Mammary epithelial cell (primary cell): ENCODE measurements at regions not wholly inside any gene's neighbourhood (a gene's known extent, or its start where the extent isn't known, plus 50 kb on each side); places are given as distances from the start of the nearest gene placed in this dataset.
"Not testable (repeated sequence)": the region's sequence is repeated elsewhere in the genome, so short reads cannot be mapped to it uniquely, and the experiment has no call there.

Experiments
- CTCF ChIP-seq, 2 donors: IDR thresholded peaks in 1 of 2; conservative IDR thresholded peaks in 1 of 2; 2 replicates each; pipeline ENCODE4 v1.5.1; 2011 to 2012; ENCODE audit warnings: inconsistent platforms in 2 of 2, low read length in 2 of 2, mild to moderate bottlenecking in 2 of 2, control low read depth in 1 of 2, low read depth in 1 of 2; ENCODE audit not compliant: insufficient read depth in 1 of 2; ENCODE audit errors: extremely low read depth in 1 of 2
- EZH2 ChIP-seq: IDR thresholded peaks from 2 replicates; pipeline ENCODE4 v1.6.1; 2012; ENCODE audit warnings: low read length, inconsistent platforms, borderline replicate concordance

GRCh38 chr2:87386063-87386560, 361.8 kb upstream of the PLGLB2 start:
- not testable (repeated sequence) for TF ChIP-seq CTCF (conservative IDR thresholded peaks at IDR 0.05 in 1 of 2, IDR thresholded peaks at IDR 0.05 in 1 of 2; ENCODE audit: extremely low read depth in 1 of 2, insufficient read depth in 1 of 2, low read depth in 1 of 2, low read length in 2 of 2); EZH2
